SK-N-DZ (cell line): ENCODE measurements at regions not wholly inside any gene's neighbourhood (a gene's known extent, or its start where the extent isn't known, plus 50 kb on each side); places are given as distances from the start of the nearest gene placed in this dataset.

Experiments
- DNase-seq: peaks from one replicate; pipeline ENCODE4 v3.0.0-alpha.2; 2015; ENCODE audit warnings: low spot score

DNA sequence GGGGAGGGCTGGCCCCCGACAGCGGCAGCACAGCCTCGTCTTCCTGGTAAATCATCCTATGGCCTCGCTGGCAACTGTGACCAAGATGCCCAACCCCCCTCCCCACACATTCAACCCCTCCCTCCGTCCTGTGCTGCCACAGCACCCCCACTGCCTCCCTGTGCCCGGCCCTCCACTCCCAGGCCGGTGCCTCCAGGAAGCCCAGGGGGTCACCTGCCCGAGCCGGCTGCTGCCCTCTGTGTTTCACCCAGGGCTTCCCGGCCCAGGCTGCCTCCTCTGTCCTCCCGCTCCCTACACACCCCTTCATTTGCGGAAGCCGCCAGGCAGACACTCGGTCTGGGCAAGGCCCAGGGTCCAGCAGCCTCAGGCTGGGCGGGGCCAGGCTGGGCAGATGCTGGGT is 188.6 kb downstream of the RBFOX3 start:
- DNase-seq, result no peak

GRCh38 chr17:79420318-79421243 is 190.3 kb downstream of the RBFOX3 start:
- no peak for DNase-seq

DNA sequence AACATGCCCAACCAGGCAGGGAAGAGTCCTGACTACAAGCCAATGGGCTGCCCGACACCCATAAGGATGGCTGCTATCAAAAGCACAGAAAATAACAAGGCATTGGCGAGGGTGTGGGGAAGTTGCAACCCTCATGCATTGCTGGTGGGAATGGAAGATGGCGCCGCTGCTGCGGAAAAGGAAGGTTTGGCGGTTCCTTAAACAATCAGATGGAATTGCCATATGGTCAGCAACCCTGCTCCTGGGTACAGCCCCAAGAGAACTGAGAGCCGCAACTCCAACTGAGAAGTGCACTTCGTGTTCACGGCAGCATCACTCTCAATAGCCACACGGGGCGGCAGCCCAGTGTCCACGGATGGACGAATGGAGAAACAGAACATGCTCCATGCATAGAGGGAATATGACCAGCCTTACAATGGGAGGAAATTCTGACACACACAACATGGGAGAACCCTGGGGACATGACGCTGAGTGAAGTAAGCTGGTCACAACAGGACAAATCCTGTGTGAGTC is 193.3 kb downstream of the RBFOX3 start:
- DNase-seq, result no peak

DNA sequence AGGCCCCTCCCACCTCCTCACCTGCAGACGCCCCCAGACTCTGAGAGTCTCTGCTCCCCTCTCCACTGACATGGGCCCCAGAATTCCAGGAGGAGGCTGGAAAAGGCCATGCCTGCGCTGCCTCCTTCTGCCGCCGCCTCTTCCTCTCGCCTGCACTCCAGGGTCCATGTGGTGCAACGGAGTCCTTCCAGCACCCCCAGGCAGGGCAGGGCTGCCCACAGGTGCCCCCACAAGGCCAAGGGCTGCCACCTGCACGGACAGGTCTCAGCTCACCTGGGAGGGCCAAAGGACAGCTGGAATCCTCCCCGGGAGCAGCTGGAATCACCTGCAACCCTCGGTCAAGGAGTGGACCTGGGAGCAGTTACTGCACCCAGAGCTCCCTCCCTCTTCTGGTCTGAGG is 194.9 kb downstream of the RBFOX3 start:
- no peak for DNase-seq

- no peak for DNase-seq
Observed at GRCh38 chr17:79415365-79415764, 195.5 kb downstream of the RBFOX3 start.

DNA sequence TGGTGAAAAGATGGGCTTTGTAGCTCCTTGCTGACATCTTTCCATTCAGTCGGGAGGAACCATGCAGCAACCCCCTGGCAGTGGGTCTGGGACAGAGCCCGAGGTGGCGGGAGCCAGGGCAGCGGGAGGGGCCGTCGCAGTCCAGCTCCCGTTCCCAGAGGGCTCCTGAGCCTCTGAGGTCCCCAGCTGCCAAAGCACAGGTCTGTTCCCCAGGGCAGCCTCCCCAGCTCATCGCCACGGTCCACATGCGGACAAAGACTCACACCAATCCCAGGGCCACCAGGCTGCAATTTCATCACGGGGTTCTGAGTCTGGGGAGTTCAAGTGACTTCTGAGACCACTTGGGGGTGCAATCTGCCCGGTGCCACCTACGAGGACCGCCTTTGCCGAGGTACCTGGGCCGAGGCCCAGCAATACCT is 196.0 kb downstream of the RBFOX3 start:
- no peak for DNase-seq

- no peak for DNase-seq
Observed at GRCh38 chr17:79414063-79414792, 196.6 kb downstream of the RBFOX3 start.

DNA sequence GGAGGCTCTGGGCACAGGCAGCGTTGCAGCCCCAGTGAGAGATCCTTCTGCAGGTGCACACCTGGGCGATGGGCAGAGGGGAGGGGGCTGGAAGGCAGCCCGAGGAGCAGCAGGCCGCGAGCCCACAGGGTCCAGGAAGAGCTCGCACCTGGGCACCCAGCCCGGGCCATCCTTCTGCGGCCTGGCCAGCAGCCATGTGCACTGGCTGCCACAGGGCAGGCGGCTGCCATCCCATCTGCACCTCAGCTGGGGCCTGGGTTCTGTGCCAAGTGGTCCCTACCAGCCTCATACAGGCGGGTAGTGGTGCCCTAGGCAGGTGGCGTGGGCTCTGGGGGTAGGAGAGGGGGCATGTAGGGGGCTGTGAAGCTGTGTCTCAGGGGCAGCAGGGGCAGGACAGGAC is 197.2 kb downstream of the RBFOX3 start:
- DNase-seq, result no peak

DNA sequence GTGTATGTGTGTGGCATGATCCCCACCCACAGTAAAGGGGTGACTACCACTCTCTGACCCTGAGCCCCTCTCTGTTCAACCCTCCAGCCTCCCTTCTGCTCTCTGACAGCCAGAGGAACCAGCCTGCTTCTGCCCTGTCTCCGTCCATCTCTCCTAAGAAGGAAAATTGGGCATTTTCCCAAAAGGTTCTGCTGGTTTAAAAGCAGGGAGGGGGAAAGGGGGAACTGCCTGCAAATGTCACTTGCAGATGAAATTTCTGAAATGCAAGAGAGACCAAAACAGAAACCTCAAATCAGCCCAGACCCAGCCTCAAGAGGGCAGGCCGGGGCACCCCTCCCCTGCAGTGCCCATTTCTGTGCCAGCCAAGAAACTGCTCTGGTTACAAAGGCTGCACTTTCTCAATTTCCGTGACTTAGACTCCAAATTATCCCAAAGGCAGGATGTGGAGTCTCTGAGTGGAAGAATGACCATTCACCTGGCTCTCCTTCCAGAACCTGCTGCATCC is 197.9 kb downstream of the RBFOX3 start:
- DNase-seq, result no peak

GRCh38 chr17:79412110-79412509 is 198.7 kb downstream of the RBFOX3 start:
- no peak for DNase-seq

GRCh38 chr17:79411419-79411818 is 199.4 kb downstream of the RBFOX3 start:
- no peak for DNase-seq

GRCh38 chr17:79410681-79411080 is 200.2 kb downstream of the RBFOX3 start:
- no peak for DNase-seq

GRCh38 chr17:79408251-79408650 is 202.6 kb downstream of the RBFOX3 start:
- DNase-seq, result no peak

- DNase-seq, result no peak
Observed at GRCh38 chr17:79407385-79407784, 203.5 kb downstream of the RBFOX3 start.

GRCh38 chr17:79406316-79406715 is 204.5 kb downstream of the RBFOX3 start:
- DNase-seq, result no peak

DNA sequence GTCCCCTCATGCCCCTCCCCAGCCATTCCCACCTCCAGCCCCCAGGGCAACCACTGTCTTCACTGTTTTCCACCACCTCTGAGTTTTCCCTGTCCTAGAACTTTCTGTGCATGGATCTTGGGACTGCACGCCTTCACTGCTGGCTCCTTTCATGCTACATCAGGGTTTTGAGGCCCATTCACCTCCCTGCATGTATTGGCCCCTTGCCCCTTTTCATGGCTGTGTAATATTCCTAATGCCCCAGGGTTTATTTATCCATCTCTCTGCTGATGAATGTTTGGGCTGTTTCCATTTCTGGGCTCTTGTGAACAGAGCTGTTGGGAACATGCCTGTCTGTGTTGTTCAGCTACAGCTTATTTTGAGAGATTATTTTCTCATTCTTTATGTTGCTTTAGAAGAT is 205.0 kb downstream of the RBFOX3 start:
- DNase-seq, result no peak

DNA sequence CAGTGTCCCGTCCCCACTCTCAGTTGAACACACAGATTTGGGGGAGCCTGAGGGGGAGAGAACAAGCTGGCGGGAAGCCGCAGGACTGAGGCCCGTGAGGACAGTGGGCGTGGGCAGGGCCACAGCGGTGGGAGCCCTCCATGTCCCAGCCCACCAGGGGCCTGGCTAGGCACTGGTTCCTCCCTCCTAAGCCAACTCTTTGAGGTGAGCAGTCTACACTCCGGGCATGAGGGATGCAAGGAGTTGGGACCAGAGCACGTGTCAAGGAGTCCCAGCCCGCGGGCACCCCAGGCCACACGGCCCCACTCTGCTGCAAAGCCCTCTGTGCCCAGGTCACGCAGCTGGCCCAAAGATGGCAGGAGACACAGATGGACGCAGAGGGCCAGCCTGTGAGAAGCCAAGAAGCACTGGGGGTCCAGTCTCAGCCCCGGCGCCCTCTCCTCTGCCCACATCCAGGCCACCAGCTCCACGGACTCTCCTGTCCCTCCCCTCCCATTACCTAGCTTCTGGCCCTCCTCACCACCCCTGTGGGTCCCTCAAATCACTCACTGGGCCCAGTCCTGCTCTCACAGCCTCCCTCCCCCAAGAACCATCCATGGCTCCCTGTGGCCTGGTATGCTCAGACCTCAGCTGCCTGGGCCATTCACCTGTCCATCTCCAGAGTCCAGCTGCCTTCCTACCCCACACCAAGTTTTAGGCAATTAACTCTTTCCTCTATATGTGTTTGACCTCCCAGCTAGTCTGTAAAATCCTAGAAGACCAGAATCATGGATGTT is 206.5 kb downstream of the RBFOX3 start:
- no peak for DNase-seq

GRCh38 chr17:79401704-79402674 is 208.9 kb downstream of the RBFOX3 start:
- no peak for DNase-seq

- DNase-seq, result peak; percentile 58
Observed at GRCh38 chr17:79400989-79401703, 209.7 kb downstream of the RBFOX3 start.
